ENCODE measurements at regions not wholly inside any gene's neighbourhood (a gene's known extent, or its start where the extent isn't known, plus 50 kb on each side); places are given as distances from the start of the nearest gene placed in this dataset.
"Not testable (repeated sequence)": the region's sequence is repeated elsewhere in the genome, so short reads cannot be mapped to it uniquely, and the experiment has no call there.

DNA sequence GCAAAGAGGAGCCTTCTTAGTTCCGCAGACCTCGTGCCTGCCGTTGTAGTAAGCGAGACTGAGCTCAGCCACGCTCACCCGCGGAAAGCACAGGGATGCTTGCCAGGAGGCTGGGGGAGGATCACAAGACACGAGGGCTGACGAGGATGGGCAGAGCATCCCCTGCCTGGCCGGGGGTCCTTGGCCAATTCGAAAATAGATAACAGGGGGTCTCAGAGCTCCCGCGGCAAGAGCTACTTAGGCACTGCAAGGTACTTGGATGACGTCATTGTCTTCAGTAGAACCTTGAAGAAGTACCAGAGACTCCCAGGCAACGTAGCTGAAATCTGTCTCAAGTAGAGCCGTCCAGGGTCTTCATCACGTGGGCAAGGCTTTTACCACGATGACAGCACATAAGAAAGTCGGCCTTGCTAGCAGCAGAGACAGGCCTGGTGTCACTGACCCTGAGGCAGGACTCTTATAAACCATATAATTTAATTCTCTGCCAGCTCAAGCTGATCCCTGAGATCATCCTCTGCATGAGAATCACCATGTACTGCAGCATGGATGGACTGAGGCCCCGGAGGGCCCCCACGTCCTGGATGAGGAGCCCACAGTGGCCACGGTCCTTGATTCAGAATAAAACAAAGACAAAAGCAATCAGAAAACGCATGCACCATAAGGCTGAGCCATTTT, 81.9 kb downstream of the TMEM18 start:
- no peak for DNase-seq (ENCODE audit: low spot score)

DNA sequence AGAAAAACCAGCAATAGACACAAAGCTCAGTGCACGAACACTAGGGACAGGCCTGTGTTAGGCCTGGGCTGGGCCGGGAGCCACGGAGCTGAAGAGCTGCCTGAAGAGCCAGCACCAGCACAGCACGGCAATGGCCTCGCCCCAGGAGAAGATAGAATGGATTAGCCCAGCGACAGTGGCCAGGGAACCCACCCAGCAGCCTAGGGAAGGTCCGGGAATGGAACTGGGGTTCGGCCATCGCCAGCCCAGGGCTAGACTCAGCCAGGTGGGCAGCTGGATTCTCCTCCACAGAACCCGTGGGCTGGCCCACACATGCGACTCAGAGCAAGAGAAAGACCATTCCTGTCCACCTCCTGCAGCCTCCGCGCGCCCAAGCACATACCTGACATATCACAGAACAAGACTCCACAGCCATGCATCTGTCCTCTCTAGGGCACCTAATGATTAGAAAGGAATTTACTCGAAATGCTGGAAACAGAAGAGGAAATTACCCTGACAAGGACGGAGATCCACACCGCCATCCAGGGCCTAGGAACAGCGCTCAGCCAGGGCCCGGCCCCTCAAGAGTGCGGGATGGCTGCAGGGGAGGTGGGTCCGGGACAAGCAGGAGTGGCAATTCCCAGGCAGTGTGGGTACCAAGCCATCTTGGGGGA, 82.8 kb downstream of the TMEM18 start:
- DNase-seq (ENCODE audit: low spot score) = no peak

DNA sequence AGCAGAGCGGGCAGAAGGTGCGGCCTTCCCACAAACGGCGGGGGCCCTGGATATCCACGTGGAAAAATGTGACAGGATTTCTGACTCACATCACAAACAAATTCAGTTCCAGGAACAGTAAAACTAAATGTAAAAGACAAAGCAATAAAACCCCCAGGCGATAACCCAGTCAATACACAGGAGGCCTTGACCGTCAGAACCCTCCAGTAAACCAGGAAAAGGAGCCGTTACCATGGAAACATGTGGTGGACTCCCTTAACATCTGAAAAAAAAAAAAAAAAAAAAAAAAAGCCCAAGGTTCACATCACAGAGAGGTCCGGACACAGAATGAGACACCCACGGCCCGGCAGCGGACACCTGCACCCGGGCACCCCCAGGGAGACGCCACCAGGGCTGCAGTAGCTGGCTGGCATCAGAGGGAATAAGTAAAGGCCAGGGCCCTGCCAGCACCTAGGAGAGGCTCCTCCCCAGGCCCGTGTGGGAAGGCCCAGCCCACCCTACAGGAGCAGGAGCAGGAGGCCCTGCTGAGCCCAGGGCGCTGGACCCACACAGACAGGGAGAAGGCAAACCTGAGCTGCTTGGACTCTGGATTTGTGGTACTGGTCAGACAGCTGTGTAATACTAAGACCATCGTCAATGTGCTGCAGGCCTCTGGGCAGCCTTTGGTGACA, 83.7 kb downstream of the TMEM18 start:
- no peak for DNase-seq (ENCODE audit: low spot score)

DNA sequence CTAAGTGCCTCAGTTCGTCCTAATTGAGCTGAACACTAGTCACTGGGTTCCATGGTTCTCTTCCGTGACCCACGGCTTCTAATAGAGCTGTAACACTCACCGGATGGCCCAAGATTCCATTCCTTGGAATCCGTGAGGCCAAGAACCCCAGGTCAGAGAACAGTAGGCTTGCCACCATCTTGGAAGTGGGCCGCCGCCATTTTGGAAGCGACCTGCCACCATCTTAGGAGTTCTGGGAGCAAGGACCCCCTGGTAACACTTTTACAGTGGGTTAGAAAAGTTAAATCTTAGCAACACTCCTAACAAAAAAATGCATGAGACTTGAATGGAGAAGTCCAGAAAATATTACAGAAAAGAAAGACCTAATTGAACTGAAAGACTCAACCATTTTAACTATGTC, 84.5 kb downstream of the TMEM18 start:
- no peak for DNase-seq (ENCODE audit: low spot score)

GRCh38 chr2:590214-591175, 86.7 kb downstream of the TMEM18 start:
- no peak for DNase-seq (ENCODE audit: low spot score)

- DNase-seq (ENCODE audit: low spot score) = no peak
These were observed 87.7 kb downstream of the TMEM18 start for GRCh38 chr2:589281-590130.

GRCh38 chr2:588074-588645, 89.0 kb downstream of the TMEM18 start:
- no peak for DNase-seq (ENCODE audit: low spot score)

DNA sequence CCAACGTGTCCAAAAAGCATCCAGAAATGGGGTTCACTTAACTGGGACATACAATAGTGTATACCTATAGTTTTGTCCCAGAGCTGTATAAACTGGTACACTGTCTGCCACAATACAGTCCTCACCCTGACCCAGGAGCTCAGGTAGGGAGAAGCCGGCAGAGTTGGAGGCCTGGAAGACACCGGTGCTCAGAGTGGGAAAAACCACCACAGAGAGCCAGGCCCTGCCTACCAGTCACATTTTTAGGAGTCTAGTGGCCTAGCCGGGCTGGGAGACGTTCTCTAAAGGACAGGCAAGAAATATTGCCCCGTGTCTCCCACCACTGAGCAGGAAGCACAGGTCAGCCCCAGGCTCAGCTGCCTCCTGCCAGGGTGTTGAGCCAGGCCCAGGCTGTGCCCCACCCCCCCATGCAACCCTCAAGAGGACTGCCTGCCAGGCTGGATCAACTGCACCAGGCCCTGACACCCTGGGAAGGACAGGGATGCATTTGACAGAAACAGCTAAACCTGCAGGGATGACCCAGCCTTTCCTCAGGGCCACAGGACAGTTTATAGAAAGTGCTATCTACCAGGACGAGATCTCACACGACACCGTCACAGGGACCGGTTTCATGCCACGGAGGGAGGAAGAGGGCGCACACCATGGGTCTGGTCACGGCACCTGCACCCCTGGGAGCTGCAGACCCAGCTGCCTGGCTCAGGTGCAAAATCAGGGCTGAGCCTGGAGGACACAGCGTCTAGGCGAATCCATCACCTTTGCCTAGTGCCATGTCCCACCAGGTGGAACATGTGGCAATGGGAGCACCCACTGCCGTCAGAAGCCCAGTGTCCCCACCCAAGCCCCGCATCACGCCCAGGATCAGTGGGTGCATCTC, 89.9 kb downstream of the TMEM18 start:
- DNase-seq (ENCODE audit: low spot score) = no peak

GRCh38 chr2:586641-587076, 90.5 kb downstream of the TMEM18 start:
- no peak for DNase-seq (ENCODE audit: low spot score)

- DNase-seq (ENCODE audit: low spot score) = no peak
These were observed 92.1 kb downstream of the TMEM18 start for GRCh38 chr2:584863-585823.

DNA sequence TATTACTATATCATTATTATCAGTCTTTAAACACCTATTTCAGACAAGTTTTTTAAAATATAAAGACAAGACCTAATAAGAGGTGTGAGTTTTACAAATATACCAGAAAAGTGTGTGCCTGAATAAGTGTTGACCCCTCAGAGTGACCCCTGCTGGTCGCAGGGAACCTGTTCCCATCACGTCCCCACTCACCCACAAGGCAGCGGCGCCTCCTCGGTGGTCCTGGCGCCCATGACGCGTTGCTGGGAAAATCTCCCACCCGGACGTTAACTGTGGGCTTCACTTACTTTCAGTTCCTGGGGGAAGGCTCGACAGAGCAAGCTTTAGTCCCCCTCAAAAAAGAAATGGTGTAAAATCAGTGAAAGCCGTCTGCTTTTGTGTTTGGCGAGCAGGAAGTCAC, 93.5 kb downstream of the TMEM18 start:
- DNase-seq (ENCODE audit: low spot score) = no peak

GRCh38 chr2:582792-583528, 94.2 kb downstream of the TMEM18 start:
- no peak for DNase-seq (ENCODE audit: low spot score)

- DNase-seq (ENCODE audit: low spot score) = not testable (repeated sequence)
These were observed 94.9 kb downstream of the TMEM18 start for GRCh38 chr2:582289-582688.

- DNase-seq (ENCODE audit: low spot score) = no peak
These were observed 97.2 kb downstream of the TMEM18 start for GRCh38 chr2:579961-580360.

DNA sequence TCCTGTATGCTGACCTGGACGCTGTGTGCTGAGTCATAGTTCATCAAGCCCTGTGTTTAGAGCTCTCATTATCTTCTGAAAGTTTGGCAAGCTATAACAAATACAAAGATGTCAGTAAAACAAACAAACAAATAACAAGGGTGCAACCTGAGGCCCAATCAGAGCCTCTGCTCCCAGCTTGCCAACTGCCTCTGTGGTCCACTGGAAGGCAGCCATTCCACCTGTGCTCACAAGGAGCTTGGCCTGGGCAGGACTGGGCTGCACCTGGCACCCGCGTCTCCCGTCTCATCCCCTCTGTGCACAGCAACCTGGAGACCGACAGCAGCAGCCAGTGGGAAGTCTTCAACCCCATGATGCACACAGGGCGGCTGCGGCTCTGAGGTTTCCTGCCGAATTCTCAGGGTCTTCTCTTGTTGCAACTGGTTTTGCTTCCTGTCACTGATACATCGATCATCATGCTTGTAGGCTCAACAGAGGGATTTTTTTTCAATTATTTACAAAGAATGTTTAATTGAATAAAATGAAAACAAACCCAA, 97.8 kb downstream of the TMEM18 start:
- no peak for DNase-seq (ENCODE audit: low spot score)

GRCh38 chr2:576292-576691, 100.9 kb downstream of the TMEM18 start:
- no peak for DNase-seq (ENCODE audit: low spot score)

GRCh38 chr2:575727-576236, 101.4 kb downstream of the TMEM18 start:
- DNase-seq (ENCODE audit: low spot score) = no peak

Measured in AG08395 (cell line).